ENCODE measurements at regions not wholly inside any gene's neighbourhood (a gene's known extent, or its start where the extent isn't known, plus 50 kb on each side); places are given as distances from the start of the nearest gene placed in this dataset.

DNA sequence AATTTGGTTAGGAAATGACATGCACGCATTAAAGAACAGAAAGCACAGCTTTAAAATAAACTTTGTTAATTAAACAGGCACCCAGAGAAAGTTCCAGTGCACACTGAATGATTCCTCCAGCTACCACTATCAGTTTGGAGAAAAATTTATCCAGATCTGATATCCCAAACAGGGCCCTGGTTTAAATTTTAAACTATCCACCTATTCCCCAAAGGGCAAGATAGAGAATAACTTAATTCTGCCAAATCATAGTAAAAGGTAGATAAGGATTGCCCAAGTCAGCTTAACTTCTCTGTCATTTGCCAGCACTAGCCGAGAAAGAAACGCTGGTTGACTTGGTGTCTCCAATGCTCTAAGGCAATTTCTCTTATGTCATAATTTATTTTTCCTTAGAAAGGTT lies 321.9 kb upstream of the PKDCC start:
- no peak for DNase-seq (ENCODE audit: low read depth)

GRCh38 chr2:41726364-41726763 lies 321.5 kb upstream of the PKDCC start:
- DNase-seq (ENCODE audit: low read depth): no peak

DNA sequence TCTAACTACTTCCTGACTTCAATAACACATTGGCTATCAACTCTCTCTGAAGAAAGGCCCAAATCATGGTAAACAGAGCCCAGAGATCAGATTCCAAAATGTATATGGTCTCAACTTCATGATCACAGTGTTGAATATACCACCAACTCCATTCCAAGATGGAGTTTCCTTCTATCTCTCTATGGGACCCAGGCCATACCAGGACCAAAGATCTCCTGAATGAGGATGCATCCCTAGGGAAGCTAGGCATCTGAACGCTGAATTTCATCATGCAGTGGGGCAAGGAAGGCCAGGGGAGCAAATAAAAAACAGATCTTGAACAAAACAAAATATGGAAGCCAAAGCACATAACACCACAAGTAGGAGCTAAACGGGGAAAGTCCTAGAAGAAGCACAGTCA lies 320.7 kb upstream of the PKDCC start:
- no peak for DNase-seq (ENCODE audit: low read depth)

DNA sequence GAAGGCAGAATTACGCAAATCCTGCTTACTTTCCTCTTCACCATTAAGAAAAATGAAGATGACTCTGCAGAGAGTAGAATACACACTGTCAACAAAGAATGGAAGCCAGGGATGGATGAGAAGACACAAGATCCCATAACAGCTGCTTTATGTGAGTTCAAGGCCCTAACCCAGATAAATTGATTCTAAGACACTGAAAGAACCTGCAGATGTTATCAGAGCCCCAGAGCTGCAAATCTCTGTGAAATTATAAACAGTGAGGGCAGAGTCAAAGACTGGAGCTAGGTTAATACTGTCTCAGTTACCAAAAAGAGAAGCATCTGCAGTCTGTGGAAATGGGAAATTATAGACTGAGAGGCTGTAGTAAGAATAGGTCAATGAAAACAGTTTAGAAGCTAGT lies 320.1 kb upstream of the PKDCC start:
- DNase-seq (ENCODE audit: low read depth): no peak

GRCh38 chr2:41728788-41729338 lies 319.0 kb upstream of the PKDCC start:
- DNase-seq (ENCODE audit: low read depth): no peak

- DNase-seq (ENCODE audit: low read depth): no peak
Measured at GRCh38 chr2:41729800-41730364, 317.9 kb upstream of the PKDCC start.

GRCh38 chr2:41735006-41735405 lies 312.8 kb upstream of the PKDCC start:
- no peak for DNase-seq (ENCODE audit: low read depth)

DNA sequence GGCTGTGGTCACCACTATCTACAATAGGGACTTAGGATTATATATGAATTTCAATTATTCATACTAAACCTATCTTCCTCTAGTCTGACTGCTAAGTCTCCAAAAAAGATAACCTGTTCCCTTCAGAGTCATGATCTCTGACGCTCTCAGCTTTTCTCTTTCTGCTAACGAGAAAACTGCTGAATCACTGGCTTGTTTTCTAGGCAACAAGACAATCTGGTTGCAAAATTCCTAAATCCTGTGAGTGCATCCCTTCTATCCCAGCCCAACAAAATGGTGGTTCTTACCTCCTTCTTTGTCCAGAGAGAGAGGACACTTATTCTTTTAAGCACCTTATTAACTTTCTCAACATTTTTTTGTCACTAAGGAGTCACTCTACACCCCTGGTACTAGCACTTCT lies 312.3 kb upstream of the PKDCC start:
- DNase-seq (ENCODE audit: low read depth): no peak

DNA sequence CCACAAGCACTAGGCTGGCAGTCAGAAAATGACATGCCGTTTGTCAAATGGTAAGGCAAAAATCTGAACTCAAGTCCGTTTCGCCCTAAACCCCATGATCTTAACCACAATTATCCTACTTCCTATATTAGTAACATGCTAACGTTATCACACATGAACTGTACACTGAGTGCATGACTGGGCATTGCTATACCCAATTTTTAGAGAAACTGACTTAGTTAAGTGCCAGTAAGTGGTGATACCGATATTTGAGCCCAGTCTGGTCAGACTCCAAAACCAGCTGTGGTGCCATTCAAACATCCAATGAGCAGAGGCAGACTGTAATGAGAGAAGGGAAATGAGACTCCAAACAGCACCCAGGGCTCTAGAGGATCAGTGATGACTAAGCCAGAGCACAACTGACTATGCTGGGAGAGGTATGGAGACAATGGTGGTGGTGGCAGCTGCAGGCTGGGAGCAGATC lies 311.7 kb upstream of the PKDCC start:
- peak; percentile 18 for DNase-seq (ENCODE audit: low read depth)

DNA sequence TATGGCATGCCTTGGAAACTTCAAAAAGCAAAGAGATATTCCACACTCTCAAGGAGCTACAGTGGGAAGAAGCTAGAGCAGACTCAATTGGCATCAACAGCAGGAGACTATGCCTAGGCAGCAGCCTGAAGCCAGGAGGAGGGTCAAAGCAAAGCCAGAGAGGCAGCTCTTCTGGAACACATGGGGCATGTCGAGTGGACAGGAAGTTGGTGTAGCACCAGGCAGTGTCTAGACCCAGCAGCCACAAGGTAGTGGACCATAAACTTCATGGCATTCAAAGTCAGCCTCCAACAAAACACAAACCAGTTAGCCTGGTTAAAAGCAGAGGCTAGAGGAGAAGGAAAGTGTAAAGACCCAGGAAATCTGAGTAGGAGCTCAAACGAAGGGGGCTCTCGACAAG lies 311.2 kb upstream of the PKDCC start:
- DNase-seq (ENCODE audit: low read depth): no peak

GRCh38 chr2:41737888-41738287 lies 309.9 kb upstream of the PKDCC start:
- DNase-seq (ENCODE audit: low read depth): no peak

DNA sequence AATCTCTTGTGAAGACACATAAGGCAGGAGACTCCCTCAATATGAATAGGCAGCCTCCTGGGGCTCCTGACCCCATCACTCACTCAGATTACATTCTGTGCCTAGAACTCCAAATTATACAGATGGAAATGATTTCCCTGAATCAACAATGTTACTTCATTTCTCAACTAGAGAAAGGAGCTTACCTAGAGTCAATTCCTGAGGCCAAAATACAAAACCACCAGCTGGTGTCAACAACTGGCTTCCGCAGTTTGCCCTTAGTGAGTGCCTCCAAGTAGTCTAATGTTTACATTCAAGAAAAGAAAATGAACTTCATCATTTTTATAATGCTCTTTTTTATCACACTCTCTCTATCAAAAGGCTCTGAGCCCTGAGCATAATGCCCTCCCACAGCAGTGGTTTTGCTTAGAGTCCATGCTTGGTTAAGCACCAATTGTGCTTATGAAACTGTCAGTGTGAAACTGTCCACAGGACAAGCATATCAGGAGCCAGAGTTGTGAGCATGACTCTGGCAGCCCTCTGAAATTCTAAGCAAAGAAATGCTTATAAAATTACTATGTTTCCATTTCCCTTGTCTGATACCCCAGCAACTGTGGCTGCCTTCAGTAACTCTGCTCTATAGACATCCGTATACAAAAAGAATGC lies 305.7 kb upstream of the PKDCC start:
- no peak for DNase-seq (ENCODE audit: low read depth)

DNA sequence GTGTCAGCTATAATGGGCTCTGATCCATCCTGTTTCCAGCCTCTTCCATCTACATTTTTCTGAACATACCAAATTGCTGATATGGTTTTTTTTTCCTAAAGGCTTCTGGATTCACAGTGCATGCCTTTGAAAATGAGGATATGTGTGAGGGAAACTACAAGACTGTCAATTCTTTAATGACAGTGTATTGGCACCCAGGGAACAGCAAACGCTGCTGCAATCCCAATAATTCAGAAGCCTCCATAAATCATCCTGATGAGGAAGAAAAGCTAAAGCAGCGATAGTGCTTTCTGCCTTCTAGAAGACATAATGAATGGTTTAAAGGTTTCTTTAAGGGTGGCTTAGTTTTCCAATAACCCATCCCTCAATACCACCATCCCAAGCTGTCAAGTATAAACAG lies 304.5 kb upstream of the PKDCC start:
- DNase-seq (ENCODE audit: low read depth): no peak

- DNase-seq (ENCODE audit: low read depth): no peak
Measured at GRCh38 chr2:41750829-41751228, 297.0 kb upstream of the PKDCC start.

GRCh38 chr2:41759880-41760279 lies 287.9 kb upstream of the PKDCC start:
- DNase-seq (ENCODE audit: low read depth): no peak

GRCh38 chr2:41763141-41763540 lies 284.7 kb upstream of the PKDCC start:
- DNase-seq (ENCODE audit: low read depth): no peak

DNA sequence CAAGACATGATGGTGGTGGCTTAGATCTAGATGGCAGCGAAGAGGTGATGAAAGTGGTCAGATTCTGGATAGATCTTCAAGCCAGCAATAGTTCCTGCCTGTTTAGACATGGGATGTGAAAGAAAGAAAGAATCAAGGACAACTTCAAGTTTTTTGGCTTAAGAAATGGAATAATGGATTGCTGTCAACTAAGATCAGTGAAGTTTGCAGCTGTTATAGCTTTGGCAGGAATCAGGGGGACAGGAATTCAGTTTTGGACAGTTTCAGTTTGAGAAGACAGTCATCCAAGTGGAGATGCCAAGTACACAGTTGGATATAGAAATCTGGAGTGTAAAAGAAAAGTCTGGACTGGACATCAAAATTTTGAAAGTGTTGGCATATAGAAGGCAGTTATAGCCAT lies 283.7 kb upstream of the PKDCC start:
- no peak for DNase-seq (ENCODE audit: low read depth)

DNA sequence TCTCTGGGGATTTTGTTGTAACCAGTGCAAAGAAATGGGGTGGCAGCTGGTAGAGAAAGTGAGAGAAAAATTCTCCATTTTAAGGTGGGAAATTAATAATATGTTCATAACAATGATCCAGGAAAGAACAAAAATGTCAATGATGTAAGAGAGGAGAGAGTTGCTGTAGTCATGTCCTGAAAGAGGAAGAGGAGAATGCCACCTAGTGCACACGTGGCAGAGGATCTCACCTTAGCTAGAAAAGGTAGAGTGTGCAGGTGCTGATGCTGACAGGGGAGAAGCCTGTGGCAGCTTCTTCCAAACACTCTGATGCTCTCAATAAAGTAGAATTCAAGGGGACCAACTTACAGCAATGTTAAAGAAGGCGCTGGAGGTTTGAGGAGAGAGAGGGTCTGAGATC lies 282.9 kb upstream of the PKDCC start:
- no peak for DNase-seq (ENCODE audit: low read depth)

DNA sequence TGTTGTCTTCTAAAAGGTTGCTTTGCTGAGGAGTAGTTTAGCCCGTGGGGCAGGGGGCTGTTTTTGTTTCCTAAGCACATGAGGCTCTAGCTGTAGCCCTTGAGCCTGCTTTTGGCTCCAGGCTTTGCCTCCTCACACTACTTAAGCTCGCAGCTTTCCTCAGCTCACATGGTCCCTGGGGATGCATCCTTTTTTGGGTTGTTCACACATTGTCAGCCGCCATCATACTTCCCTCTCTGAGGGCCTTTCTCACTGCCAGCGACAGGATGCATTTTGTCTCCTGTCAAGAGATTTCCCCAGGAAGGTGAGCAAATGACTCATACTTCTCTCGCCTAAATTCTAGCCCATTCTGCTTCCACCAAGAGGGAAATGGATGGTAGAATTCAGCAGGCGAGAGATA lies 279.5 kb upstream of the PKDCC start:
- no peak for DNase-seq (ENCODE audit: low read depth)

DNA sequence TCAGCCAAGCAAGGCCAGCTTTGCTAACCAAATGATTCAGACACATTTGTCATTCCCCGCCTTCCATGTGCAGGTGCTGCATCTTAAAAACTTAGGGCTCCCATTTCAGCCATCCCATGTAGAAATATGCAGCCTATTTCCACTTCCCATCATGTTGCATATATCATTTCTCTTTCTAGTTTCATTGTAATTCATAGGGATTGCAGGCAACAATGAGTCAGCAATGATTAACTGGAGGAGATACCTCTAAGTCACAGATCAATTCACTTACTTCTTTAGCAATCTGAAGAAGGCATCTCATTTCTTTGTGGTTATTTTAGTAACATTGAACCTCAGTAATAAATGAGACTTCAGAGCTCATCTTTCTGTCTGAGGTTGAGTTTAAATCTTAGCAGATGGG lies 276.1 kb upstream of the PKDCC start:
- no peak for DNase-seq (ENCODE audit: low read depth)

DNA sequence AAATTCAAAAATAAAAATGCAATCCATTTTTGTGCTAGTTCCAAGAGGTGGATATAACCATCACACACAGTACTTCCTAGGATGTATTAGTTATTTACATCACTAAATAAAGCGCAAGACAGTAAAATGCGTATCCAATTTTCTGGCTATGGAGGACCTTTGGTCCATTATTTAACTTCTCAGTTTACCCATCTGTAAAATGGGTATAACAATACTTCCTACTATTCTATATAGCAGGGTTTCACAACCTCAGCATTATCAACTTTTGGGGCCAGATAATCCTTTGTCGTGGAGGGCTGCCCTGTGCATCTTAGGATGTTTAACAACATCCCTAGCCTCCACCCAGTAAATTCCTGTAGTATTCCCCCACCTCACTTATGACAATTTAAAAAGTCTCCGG lies 275.1 kb upstream of the PKDCC start:
- no peak for DNase-seq (ENCODE audit: low read depth)

DNA sequence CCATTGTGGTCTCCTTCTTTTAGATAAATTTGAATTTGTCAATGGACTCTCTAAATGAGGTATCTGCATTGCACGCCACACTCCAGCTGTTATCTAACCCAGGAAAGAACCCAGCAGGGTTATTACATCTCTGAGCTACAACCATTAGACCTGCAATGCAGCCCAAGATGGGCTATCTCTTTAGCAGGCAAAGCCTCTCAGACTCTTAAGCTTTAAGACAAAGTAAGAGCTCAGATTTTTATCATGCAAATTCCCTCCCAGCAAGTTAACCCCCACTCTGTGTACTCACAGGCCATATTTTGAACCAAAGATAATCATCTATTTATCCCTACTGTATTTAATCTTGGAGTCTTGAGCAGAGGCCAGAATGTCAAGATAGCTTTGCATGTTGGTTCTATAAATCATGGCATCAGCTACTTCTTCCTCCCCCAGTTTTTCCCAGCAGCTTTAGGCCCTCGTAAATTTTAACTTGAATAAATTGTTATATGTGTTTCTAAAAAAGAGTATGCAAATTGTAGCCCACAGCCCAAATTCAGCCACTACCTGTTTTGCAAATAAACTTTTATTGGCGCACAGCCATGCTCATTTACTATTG lies 273.7 kb upstream of the PKDCC start:
- no peak for DNase-seq (ENCODE audit: low read depth)

DNA sequence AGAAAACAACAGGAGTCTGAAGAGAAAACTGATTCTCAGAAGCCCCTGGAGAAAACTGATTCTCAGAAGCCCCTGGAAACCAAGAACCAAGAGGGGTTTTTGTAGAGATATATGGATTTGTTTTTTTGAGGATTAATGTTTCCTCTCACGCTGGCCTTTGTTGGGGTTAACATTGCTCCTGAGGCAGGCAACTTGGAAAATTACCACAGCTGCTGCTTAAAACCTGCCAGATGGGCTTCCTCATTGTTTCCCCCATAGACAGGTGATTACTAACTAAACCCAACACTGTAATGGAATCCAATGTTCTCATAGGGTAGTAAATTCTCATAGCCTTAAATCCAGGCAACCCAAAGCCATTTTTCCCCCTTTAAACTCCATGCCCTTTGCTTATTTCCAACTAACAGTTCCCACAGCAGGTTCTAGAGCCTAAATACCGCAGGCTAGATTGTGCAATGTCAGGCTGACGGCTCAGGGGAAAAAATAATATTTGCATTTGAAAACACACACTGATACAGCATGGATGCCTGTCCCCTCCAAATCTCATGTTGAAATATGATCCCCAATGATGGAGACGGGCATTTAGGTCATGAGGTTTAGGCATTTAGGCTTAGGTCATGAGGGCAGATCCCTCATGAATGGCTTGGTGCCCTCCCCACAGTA lies 272.3 kb upstream of the PKDCC start:
- no peak for DNase-seq (ENCODE audit: low read depth)

Data from iris pigment epithelial cell (primary cell).